BJ (cell line): ENCODE measurements at regions not wholly inside any gene's neighbourhood (a gene's known extent, or its start where the extent isn't known, plus 50 kb on each side); places are given as distances from the start of the nearest gene placed in this dataset.

ENCODE experiments used
- CTCF ChIA-PET: fragments of 350-600 bp; formaldehyde crosslinking; extraction: SDS; loops from one replicate; lab custom pipeline; 2021; ENCODE audit warnings: antibody characterized with exemption, inconsistent platforms; lab: Yijun Ruan, JAX
- POLR2A ChIA-PET: fragments of 300-600 bp; sonication (Branson Sonifier 250); formaldehyde crosslinking; extraction: SDS; loops from one replicate; lab custom pipeline; 2021; ENCODE audit warnings: antibody characterized with exemption; lab: Charles Lee
- DNase-seq: peaks from one replicate; pipeline ENCODE4 v3.0.0-alpha.2; 2011; ENCODE audit warnings: low read depth
- H3K27me3 ChIP-seq: 2 replicates; pipeline ENCODE4 v1.6.0; 2011; ENCODE audit warnings: low read length; ENCODE audit not compliant: control insufficient read depth, insufficient read depth
- H3K36me3 ChIP-seq: 2 replicates; pipeline ENCODE4 v1.5.1; 2011; ENCODE audit warnings: low read length; ENCODE audit not compliant: control insufficient read depth, insufficient read depth
- H3K4me3 ChIP-seq: 2 replicates; pipeline ENCODE4 v1.5.1; 2011; ENCODE audit warnings: low read depth, mild to moderate bottlenecking, control low read depth, low read length
- TF ChIP-seq, protein P1 (sequence below): IDR thresholded peaks from 2 replicates; pipeline ENCODE4 v1.5.1; 2011; ENCODE audit warnings: low read depth, mild to moderate bottlenecking, control low read depth, inconsistent platforms, low read length, moderate library complexity; ENCODE audit not compliant: insufficient read depth

DNA sequence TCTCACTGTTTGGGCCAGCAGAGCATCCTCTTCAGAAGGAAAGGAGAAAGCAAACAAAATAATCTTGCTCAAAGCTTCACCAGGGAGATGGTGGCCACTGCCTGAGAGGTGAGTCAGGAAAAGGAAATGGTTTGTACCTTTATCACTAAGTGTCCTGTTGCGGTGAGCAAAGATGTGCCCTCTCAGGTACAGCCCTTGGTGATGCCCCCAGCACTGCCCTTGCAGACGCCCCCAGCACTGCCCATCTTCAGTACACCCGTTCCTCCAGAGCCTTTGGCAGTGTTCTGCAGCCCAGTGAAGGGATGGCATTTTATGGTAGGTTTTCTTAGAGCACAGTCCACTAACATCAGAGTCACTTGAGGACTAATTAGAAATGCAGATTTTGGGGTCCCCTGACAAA, 92.3 kb downstream of the ZNF621 start:
- POLR2A ChIA-PET: no interaction called here
- TF ChIP-seq, protein P1, sequence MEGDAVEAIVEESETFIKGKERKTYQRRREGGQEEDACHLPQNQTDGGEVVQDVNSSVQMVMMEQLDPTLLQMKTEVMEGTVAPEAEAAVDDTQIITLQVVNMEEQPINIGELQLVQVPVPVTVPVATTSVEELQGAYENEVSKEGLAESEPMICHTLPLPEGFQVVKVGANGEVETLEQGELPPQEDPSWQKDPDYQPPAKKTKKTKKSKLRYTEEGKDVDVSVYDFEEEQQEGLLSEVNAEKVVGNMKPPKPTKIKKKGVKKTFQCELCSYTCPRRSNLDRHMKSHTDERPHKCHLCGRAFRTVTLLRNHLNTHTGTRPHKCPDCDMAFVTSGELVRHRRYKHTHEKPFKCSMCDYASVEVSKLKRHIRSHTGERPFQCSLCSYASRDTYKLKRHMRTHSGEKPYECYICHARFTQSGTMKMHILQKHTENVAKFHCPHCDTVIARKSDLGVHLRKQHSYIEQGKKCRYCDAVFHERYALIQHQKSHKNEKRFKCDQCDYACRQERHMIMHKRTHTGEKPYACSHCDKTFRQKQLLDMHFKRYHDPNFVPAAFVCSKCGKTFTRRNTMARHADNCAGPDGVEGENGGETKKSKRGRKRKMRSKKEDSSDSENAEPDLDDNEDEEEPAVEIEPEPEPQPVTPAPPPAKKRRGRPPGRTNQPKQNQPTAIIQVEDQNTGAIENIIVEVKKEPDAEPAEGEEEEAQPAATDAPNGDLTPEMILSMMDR: no peak
- Histone ChIP-seq H3K27me3 (no peaks in the 10 kb centered on the region), H3K36me3 (no peaks in the 10 kb centered on the region), H3K4me3 (no peak overlapping the region)
- no peak for DNase-seq
- CTCF ChIA-PET: no interaction called here

DNA sequence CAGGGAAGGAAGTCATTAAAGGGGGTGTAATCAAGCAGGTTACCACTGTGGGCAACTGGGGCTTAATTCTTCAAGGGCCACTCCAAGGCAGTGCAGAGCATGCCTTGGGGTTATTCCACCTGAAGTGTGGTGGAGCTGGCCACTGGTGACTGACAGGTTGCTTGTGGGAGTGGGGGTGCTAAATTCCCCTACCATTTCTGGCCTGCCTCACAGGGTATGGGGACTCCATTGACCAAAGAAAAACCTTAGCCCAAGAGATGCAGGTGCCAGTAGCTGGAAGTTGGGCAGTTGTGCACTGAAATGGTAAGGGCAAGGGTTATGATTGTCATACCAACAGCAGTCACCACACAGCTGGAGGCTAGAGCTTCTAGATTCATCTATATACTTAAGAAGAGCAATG, 93.4 kb downstream of the ZNF621 start:
- DNase-seq: no peak
- H3K36me3 ChIP-seq: no peaks in the 10 kb centered on the region
- TF ChIP-seq, protein P1: no peak
- no peak overlapping the region for H3K4me3 ChIP-seq
- ChIA-PET CTCF (no interaction called here), POLR2A (no interaction called here)
- H3K27me3 ChIP-seq: no peaks in the 10 kb centered on the region

DNA sequence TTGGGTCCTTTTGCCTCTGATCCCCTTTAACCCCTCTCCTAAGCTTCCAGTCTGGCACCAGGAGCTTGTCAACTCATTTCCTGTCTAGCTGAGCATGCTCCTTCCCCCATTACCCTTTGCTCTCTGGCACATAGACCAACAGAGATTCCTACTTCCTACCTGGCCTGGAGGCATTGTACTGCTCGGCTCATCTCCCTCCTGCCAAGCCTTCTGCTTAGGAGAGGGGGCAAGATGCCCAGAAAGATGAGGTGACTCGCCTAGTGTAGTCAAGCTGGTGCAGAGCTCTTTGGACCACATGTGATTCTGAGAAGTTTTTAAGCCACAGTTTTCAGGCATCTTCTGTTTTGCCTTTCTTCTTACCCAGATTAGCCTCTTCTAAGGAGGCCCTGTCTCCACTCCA, 95.4 kb downstream of the ZNF621 start:
- TF ChIP-seq, protein P1: no peak
- no peak for DNase-seq
- no peak overlapping the region for H3K4me3 ChIP-seq
- POLR2A ChIA-PET: no interaction called here
- no peaks in the 10 kb centered on the region for H3K27me3 ChIP-seq
- H3K36me3 ChIP-seq: no peaks in the 10 kb centered on the region
- CTCF ChIA-PET: interaction anchor here (0.6 kb wide), 1 partner anchor 17 kb away, joined by 3 read pairs; no protein-coding TSS in a partner anchor

DNA sequence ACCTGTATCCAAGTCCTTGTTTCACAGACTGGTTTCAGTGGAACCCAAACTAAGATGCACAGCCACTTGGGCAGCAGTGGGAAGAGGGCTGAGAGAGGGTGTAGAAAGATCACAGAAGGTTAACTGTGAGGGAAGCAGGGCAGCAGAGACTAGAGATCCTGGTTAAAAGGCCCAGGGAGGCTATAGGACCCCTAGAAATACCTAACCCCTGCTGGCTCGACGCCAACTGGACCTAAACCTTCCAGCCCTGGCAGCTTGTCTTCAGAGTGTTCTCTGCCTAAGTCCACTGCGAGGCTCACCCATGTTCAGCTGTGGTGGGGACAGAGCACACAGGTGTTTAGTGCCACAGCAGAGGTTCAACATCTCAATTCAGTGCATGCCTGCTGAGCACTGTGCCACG, 96.5 kb downstream of the ZNF621 start:
- no peak for DNase-seq
- Histone ChIP-seq H3K4me3 (no peak overlapping the region), H3K27me3 (no peaks in the 10 kb centered on the region), H3K36me3 (no peaks in the 10 kb centered on the region)
- ChIA-PET CTCF (no interaction called here), POLR2A (no interaction called here)
- TF ChIP-seq, protein P1: no peak

DNA sequence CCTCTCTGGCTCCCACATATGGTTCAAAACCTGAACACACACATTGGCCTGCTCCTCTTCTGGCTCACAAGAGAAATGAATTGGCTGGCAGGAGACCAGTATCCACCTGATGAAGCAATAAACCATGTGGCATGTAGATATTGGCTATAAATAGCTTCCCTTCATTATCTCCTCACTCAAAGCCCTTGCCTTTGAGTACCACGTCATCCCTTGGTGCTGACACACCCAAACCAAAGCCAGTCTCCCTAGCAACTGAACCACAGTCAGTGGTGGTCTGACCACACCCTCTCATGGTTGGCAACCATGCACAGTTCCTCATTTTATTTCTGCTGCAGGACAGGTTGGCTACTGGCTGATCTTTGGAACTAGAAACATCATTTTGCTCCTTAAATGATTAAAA, 98.8 kb downstream of the ZNF621 start:
- POLR2A ChIA-PET: no interaction called here
- no peak for DNase-seq
- CTCF ChIA-PET: no interaction called here

More for the DNA sequence above, 98.8 kb downstream of the ZNF621 start:
- Histone ChIP-seq H3K4me3 (no peak overlapping the region), H3K27me3 (no peaks in the 10 kb centered on the region), H3K36me3 (no peaks in the 10 kb centered on the region)
- TF ChIP-seq, protein P1: no peak
